IPS DF 19.7 (cell line): ENCODE measurements at regions not wholly inside any gene's neighbourhood (a gene's known extent, or its start where the extent isn't known, plus 50 kb on each side); places are given as distances from the start of the nearest gene placed in this dataset.

ENCODE experiments used
- DNase-seq: peaks from one replicate; pipeline ENCODE4 v3.0.0-alpha.2; 2013; ENCODE audit warnings: low read depth, low spot score

GRCh38 chr4:146998157-146998556 lies 52.5 kb upstream of the TTC29 start:
- no peak for DNase-seq

GRCh38 chr4:147003956-147004809 lies 58.5 kb upstream of the TTC29 start:
- peak; percentile 72 for DNase-seq

DNA sequence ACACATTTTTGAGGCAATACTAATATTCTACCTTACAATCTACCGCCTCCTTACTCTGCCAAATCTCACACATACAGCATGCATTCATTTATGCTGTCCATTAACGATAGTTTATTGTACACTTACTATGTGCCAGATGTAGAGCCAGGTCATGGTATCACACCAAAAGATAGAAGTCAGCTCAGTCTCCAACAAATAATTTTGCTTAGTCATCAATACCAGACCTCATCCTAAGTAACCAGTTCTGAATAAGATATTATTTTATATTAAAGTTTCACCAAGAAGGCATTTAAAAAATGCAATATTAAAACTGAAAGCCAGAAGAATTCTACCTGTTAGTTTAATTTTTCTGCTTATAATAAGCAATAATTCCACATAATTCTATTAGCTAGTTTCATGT lies 60.6 kb upstream of the TTC29 start:
- DNase-seq, result no peak

GRCh38 chr4:147009875-147010274 lies 64.2 kb upstream of the TTC29 start:
- DNase-seq, result no peak

GRCh38 chr4:147011411-147011810 lies 65.7 kb upstream of the TTC29 start:
- DNase-seq, result no peak

DNA sequence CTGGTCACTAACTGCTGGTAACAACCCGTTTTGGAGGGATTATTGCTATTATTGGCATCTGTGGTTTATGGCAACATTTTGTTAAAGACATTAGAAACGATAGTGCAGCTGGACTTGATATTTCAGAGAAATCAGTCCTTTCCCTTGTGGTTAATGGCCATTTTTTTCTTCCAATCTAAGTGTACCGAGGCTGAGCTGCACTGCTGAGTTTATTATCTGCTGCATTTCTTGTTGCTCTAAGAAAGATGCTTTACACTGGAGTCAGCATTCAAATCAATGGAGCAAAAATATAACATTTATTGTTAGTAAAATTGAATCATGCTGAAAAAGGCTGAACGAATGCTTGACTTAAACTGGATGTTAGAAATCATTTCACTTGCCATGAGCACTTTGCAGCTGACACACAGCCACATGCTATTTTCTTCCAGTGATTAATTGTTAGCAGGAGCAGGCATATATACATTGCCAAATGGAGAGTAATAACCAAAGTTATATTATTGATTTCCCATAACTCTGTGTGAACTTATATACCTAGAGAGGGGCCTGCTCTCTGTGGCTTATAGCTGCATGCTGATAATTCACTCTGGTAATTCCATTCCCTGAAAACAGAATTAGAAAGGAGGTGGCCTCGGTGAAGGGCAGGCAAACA lies 66.5 kb upstream of the TTC29 start:
- no peak for DNase-seq

DNA sequence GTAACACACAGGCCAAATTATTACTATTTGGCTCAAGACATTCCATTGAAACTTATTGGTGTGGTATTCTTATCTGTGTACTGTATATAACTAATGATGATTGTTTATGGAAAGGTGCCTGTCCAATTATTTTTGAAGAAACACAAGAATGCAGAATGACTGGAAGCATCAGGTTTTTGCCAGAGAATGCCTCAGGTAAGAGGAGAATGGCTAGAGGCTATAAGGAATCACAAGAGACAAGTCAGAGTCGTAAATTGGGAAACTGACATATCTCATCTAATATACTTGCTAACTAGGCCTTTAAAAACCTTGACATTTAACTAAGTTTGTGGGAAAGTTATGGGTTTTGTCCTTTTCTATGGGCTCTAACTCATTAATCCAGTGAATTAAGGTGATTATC lies 69.3 kb upstream of the TTC29 start:
- DNase-seq, result no peak

- no peak for DNase-seq
These were observed 69.8 kb upstream of the TTC29 start for GRCh38 chr4:147015491-147015890.

GRCh38 chr4:147017081-147017480 lies 71.4 kb upstream of the TTC29 start:
- no peak for DNase-seq

GRCh38 chr4:147019091-147019490 lies 73.4 kb upstream of the TTC29 start:
- no peak for DNase-seq

GRCh38 chr4:147020456-147020855 lies 74.8 kb upstream of the TTC29 start:
- DNase-seq, result no peak

- no peak for DNase-seq
These were observed 79.4 kb upstream of the TTC29 start for GRCh38 chr4:147025042-147025441.

GRCh38 chr4:147029296-147029695 lies 83.6 kb upstream of the TTC29 start:
- no peak for DNase-seq

GRCh38 chr4:147034372-147034771 lies 88.7 kb upstream of the TTC29 start:
- DNase-seq, result no peak

DNA sequence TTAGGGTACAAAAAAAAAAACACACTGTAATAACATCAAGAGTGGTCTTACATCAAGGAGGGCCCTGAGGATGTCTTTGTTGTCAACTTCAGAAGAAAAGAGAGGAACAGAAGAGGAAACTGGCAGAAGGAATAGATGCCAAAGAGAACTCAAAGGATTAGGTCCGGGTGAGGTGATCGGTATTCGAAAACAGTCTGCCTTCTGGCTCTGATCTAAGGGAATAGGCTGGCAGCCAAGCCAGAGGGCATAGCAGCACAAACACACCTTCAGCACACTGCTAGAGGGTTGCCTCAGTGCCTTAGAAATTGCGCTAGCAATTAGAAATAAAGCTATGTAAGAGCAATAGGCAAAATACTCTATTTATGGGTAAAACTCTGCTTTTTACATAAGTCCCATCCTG lies 91.4 kb upstream of the TTC29 start:
- no peak for DNase-seq

DNA sequence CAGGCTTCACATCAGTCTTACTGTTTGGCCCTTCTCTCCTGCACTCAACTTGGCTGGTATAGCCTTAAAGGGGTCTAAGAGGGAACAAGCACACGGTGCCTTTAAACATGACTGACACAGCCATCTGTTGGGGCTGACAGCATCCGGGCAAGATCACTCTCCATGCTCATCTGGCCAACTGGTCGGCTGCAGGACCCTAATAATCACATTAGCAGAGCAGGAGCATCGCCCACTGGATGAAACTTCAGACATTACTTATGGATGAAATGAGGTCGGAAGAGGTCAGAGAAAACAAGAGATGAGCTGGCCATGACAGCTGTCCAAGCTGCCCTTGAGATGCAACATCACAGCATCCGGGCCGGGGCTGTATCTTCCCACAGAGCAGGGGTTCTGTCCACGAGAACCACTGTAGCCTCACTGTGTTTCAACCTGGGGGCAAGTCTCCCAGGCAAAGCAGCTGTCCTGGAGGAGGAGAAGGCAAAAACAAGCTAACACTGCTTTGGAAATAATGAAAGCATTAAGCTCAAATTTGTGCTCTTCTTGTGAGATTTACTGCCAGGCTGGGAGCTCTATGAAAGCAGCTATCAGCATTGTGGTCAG lies 94.4 kb upstream of the TTC29 start:
- no peak for DNase-seq

DNA sequence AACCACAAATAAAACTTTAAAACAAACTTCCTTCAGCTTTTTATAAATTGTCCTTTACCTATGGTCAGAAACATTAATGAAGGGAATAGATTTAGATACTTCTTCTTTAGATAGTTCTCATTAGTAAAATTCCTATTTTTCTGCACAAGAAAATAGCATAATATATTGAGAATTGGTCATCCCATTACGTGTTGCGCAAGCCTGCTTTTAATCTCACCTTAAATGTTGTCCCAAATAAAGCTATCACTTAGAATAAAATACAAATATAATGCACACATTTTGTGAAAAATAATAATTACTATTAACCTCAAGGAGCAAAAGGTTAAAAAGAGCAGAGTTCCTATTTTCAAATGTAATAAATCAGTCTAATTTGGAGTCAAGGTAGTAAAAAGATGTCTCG lies 95.2 kb upstream of the TTC29 start:
- no peak for DNase-seq

- DNase-seq, result no peak
These were observed 95.7 kb upstream of the TTC29 start for GRCh38 chr4:147041376-147041775.

DNA sequence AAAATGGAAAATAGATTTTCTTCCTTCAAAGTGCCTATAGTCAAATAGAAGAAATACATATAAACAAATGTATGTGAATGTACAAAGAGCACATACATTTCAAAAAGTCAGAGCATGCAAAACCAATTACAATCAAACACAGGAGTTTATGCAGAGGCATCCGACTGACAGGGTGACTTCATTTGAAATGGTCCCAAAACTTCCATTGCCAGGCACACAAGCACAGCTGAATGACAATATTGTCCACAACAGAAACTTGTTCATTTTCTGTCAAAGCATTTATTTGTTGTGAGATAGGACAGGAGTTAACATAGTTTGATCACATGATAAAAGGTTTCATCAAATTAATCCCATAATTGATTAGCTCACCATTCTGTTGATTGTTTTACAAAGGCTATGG lies 96.4 kb upstream of the TTC29 start:
- DNase-seq, result no peak

DNA sequence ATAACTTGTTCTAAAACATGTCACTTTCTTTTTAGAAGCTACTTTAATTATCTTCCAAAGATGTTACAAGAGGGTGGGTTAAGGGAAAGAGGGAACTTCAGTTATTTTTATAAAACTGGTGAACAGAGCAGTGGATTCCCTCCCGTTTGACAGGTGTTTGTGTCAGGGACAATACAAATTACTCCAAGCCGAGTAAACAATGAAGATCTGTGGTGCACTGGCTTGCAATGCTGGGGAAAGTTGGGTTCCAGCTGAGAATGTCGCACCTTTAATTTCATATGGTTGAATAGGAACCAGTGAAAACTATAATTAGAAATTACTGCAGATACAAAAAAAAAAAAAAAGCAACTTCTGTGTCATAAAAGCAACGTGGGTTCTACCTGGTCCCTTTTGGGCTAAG lies 98.6 kb upstream of the TTC29 start:
- DNase-seq, result no peak

DNA sequence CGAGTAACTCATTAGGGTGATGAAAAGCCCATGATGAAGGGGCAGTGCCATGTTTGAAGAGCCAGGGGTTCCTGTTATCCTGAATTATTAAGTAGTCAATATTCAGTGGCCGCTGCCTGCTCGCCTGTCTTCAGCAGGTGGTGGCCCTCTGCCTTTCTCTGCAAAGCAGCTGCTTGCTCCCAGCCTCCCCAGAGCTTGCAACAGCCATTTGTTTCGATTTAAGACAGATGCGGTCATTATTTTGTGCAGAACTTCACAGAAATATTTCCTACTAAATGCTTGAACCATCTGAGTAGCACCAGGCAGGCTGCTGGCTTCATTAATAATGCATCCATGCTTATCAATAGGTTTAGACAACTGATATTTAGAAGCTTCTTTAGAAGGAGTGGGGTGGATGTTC lies 104.3 kb upstream of the TTC29 start:
- DNase-seq, result no peak

DNA sequence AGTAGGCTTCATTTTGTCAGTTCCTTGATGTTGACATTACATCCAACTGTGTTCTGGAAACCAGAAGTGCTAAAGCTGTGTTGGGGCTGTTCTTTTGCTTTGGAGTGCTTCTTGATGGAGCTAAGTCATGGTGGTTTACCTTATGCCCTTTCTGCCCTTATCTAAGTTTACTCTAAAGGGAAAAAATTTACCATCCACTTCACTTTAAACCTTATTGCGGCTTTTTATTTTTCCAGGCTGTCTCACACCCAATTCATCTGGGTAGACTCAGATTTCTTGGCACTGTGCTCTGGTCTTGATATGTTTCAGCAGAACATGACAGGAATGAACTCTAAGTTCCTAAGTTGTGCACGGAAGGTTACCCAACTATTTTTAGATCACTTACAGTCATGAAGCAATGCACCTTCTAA lies 104.7 kb upstream of the TTC29 start:
- no peak for DNase-seq

GRCh38 chr4:147052361-147052760 lies 106.7 kb upstream of the TTC29 start:
- DNase-seq, result no peak
